ENCODE measurements at regions not wholly inside any gene's neighbourhood (a gene's known extent, or its start where the extent isn't known, plus 50 kb on each side); places are given as distances from the start of the nearest gene placed in this dataset.
"Not testable (repeated sequence)": the region's sequence is repeated elsewhere in the genome, so short reads cannot be mapped to it uniquely, and the experiment has no call there.

DNA sequence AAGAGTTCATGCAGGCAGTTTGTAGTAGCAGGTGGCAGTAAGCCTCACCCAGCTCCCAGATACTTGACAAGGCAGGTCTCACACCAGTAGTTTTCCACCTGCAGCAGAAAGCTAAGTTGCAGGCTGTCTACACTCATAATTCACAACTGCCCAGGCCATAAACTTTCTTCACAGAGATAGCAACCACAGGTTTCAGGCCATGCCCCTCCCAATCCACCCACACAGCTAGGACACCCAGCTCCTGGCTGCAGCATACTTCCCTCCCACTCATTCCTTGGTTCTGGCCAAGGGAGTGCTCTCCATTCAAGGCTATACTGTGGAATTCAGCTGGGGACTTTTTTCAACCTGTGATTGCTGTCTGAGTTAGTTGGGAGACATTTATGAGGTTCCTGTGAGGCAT is 226.2 kb upstream of the VSTM2A start:
- H3K27ac Mint-ChIP-seq; H3K4me3 Mint-ChIP-seq; CTCF ChIA-PET; H3K4me1 Mint-ChIP-seq; H3K36me3 Mint-ChIP-seq (ENCODE audit: low read depth); POLR2A ChIA-PET; DNase-seq; H3K9me3 Mint-ChIP-seq; H3K27me3 Mint-ChIP-seq: not testable (repeated sequence)

GRCh38 chr7:54326592-54327167 is 215.5 kb upstream of the VSTM2A start:
- Mint-ChIP-seq H3K27me3 (no peaks in the 10 kb centered on the region), H3K9me3 (peaks cover 6% of the 10 kb centered on the region), H3K27ac (no peak overlapping the region), H3K4me1 (no peaks in the 10 kb centered on the region), H3K4me3 (no peak overlapping the region), H3K36me3 (ENCODE audit: low read depth) (no peaks in the 10 kb centered on the region)
- no peak for DNase-seq
- CTCF ChIA-PET: no interaction called here
- POLR2A ChIA-PET: no interaction called here

DNA sequence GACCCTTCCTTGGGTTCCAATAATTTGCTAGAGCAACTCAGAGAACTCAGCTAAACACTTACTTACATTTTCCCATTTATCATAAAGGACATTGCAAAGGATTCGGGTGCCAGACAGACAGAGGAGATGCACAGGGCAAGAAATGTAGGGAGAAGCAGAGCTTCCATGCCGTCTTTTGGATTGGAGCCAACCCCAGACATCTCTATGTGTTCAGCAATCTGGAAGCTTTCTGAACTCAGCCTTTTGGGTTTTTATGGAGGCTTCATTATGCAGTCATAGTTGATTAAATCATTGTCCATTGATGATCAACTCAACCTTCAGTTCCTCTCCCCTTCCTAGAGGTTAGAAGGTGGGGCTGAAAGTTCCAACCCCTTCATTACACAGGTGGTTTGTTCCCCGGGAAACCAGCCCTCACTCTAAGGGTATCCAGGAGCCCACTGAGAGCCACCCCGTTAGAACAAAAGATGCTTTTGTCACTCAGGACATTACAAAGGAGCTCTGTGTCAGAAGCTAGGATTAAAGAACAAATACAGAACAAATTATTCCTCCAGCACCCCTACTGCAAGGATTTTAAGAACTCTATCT is 211.9 kb upstream of the VSTM2A start:
- Mint-ChIP-seq H3K27ac (no peak overlapping the region), H3K36me3 (ENCODE audit: low read depth) (no peaks in the 10 kb centered on the region), H3K9me3 (peaks cover 5% of the 10 kb centered on the region), H3K27me3 (no peaks in the 10 kb centered on the region), H3K4me3 (no peak overlapping the region), H3K4me1 (no peaks in the 10 kb centered on the region)
- ChIA-PET POLR2A (no interaction called here), CTCF (no interaction called here)
- DNase-seq: no peak

DNA sequence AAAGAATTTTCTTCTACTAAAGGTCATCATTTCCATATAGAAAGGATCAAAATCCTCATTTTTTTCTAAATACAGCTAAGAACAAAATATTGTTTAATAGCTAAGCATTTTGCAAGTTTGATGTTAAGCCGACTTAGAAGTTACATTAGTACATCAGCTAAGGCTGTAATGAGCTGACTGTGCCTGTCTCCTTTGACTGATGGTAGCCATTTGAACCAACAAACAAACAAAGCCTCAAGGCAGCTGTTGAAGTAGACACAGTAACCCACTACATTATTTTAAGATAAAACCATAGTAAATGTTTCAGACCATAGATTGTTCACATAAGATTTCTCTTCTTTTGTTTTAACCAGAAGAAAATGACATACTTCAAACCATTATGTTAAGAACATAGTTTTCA is 210.9 kb upstream of the VSTM2A start:
- Mint-ChIP-seq H3K27me3 (no peaks in the 10 kb centered on the region), H3K27ac (no peak overlapping the region), H3K36me3 (ENCODE audit: low read depth) (no peaks in the 10 kb centered on the region), H3K9me3 (peaks cover 5% of the 10 kb centered on the region), H3K4me1 (no peaks in the 10 kb centered on the region), H3K4me3 (no peak overlapping the region)
- ChIA-PET CTCF (no interaction called here), POLR2A (no interaction called here)
- no peak for DNase-seq

DNA sequence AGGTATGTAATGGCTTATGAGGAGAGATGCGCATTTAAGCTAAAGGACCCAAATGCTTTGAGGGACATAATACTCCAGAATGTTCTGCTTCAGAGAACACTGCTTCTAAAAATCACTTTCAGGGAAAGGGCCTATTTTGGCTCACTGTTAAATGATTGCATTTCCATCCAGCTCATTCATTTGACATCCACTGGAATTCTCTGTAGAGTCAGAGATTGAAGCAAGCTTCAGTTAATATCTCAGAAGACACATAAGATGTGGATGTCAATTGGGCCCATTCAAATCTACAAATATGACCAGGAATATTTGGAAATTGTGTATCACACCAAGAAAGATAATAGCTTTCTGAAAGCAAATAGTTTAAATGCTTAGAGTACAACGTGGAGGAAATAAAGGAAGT is 209.9 kb upstream of the VSTM2A start:
- ChIA-PET CTCF (no interaction called here), POLR2A (no interaction called here)
- Mint-ChIP-seq H3K9me3 (peaks cover 5% of the 10 kb centered on the region), H3K4me3 (no peak overlapping the region), H3K27ac (no peak overlapping the region), H3K27me3 (no peaks in the 10 kb centered on the region), H3K4me1 (no peaks in the 10 kb centered on the region), H3K36me3 (ENCODE audit: low read depth) (no peaks in the 10 kb centered on the region)
- no peak for DNase-seq

DNA sequence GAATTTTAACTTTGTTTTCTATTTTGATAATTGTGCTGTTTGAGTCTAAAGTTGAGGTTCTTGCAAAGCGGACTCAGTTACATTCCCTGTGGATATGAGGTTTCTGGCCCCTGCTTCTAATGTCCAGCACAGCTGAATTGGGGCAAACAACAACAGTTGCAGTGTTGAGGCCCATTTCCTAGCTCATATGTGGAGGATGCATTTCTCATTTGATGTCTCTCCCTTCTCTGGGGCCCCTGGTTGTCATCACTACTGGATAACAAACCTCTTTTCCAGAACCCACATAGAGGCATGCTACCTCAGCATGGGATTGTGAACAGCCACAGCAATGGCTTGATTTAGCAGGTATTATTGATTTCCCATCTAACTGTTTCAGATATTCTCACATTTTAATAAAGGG is 208.2 kb upstream of the VSTM2A start:
- Mint-ChIP-seq H3K4me3 (no peak overlapping the region), H3K27me3 (no peaks in the 10 kb centered on the region), H3K9me3 (peaks cover 5% of the 10 kb centered on the region), H3K36me3 (ENCODE audit: low read depth) (no peaks in the 10 kb centered on the region), H3K4me1 (no peaks in the 10 kb centered on the region), H3K27ac (no peak overlapping the region)
- ChIA-PET POLR2A (no interaction called here), CTCF (no interaction called here)
- no peak for DNase-seq

DNA sequence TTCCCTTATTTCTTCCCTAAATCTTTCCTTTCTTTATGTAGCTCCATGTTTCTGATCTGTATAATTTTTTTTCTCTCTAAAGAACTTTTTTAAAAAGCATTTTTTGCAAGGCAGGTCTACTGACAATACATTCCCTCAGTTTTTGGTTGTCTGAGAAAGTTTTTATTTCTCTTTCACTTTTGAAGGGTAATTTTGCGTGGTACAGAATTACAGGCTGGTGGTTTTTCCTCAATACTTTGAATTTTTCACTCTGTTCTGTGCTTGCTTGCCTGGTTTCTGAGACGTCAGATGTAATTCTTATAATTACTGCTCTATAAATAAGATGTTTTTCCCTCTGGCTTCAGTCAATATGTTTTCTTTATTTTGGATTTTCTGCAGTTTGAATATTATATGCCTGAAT is 205.4 kb upstream of the VSTM2A start:
- Mint-ChIP-seq H3K4me3 (no peak overlapping the region), H3K4me1 (no peaks in the 10 kb centered on the region), H3K36me3 (ENCODE audit: low read depth) (no peaks in the 10 kb centered on the region), H3K9me3 (peaks cover 9% of the 10 kb centered on the region), H3K27me3 (no peaks in the 10 kb centered on the region), H3K27ac (no peak overlapping the region)
- CTCF ChIA-PET: no interaction called here
- no peak for DNase-seq
- POLR2A ChIA-PET: no interaction called here

DNA sequence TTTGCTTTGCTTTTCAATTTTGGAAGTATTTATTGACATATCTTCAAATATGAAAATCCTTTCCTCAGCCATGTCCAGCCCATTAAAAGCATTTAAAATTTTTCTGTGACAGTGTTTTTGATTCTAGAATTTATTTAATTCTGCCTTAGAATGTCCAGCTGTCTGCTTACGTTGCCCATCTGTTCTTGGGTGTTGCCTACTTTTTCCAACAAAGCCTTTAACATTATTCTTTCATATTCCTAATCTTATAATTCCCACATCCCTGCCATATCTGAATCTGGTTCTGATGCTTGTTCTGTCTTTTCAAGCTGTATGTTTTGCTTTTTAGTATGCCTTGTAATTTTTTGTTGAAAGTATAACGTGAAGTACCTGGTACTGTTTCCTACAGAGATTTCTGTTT is 204.7 kb upstream of the VSTM2A start:
- H3K4me1 Mint-ChIP-seq: no peaks in the 10 kb centered on the region
- no peaks in the 10 kb centered on the region for H3K36me3 Mint-ChIP-seq (ENCODE audit: low read depth)
- H3K9me3 Mint-ChIP-seq: peaks cover 9% of the 10 kb centered on the region
- ChIA-PET POLR2A (no interaction called here), CTCF (no interaction called here)
- H3K4me3 Mint-ChIP-seq: no peak overlapping the region
- no peaks in the 10 kb centered on the region for H3K27me3 Mint-ChIP-seq
- DNase-seq: no peak
- H3K27ac Mint-ChIP-seq: no peak overlapping the region

DNA sequence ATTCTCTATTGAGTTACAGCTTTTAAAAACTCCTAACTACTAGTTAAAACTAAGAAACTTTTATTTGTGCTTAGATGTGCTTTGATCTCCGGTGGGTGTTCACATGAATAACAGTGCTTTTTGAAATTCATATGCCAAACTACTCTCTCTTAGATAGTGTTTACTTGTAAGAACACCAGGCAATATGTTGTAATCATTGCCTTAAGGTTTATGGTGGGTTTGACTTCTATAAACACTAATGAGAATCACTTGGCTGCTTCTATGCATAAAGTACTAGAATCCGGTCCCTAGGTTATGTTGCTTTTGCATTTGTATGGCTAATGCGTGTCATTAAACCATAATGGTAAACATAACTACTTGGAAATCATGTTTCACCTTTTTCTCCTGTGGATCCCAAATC is 203.9 kb upstream of the VSTM2A start:
- ChIA-PET CTCF (no interaction called here), POLR2A (no interaction called here)
- H3K36me3 Mint-ChIP-seq (ENCODE audit: low read depth): no peaks in the 10 kb centered on the region
- no peak overlapping the region for H3K27ac Mint-ChIP-seq
- no peak overlapping the region for H3K4me3 Mint-ChIP-seq
- no peak for DNase-seq
- H3K9me3 Mint-ChIP-seq: peaks cover 9% of the 10 kb centered on the region
- no peaks in the 10 kb centered on the region for H3K4me1 Mint-ChIP-seq
- no peaks in the 10 kb centered on the region for H3K27me3 Mint-ChIP-seq

GRCh38 chr7:54339073-54339472 is 203.1 kb upstream of the VSTM2A start:
- ChIA-PET POLR2A (no interaction called here), CTCF (no interaction called here)
- no peak for DNase-seq
- Mint-ChIP-seq H3K9me3 (peaks cover 13% of the 10 kb centered on the region), H3K36me3 (ENCODE audit: low read depth) (no peaks in the 10 kb centered on the region), H3K27me3 (no peaks in the 10 kb centered on the region), H3K4me3 (no peak overlapping the region), H3K4me1 (no peaks in the 10 kb centered on the region), H3K27ac (no peak overlapping the region)

GRCh38 chr7:54342458-54342857 is 199.7 kb upstream of the VSTM2A start:
- Mint-ChIP-seq H3K36me3 (ENCODE audit: low read depth) (no peaks in the 10 kb centered on the region), H3K4me3 (no peak overlapping the region), H3K9me3 (peaks cover 16% of the 10 kb centered on the region), H3K27ac (no peak overlapping the region), H3K4me1 (no peaks in the 10 kb centered on the region), H3K27me3 (no peaks in the 10 kb centered on the region)
- ChIA-PET CTCF (no interaction called here), POLR2A (no interaction called here)
- DNase-seq: no peak

DNA sequence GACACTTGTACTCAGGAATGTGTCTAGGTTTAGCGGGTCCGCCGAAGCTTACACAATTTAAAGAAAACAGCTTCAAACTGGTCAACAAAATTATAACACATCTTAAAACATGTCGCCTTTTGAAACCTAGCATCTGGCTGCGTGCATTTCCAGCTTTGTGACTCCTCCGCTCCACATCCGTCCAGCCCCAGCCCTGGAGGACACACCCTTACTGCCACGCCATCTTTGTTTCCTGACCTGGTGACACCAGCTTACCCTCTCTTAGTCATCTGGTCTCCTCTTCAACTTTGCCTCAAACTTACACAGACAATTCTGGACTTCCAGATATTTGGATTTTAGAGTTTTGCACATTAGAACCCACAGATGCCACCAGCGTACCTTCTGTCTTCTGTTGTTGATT is 198.7 kb upstream of the VSTM2A start:
- POLR2A ChIA-PET: no interaction called here
- CTCF ChIA-PET: no interaction called here

DNA sequence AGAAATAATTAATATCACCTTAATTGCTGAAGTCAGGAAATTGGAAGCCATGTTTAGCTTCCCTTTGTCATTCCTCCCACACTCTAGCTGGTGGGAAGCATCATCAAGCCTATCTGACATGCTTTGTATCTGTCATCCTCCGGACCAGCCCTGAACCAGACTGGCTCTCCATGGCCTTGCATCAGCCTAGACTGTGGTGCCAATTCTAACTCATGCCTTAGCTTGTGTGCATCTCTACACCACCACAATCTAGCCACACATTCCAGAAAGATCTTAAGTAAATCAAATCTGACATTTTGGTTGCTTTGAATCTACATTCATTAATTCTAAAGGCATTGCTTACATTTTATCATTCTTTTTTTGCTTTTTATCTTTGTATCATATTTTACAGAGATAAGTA is 196.4 kb upstream of the VSTM2A start:
- Mint-ChIP-seq H3K4me3 (no peak overlapping the region), H3K4me1 (no peaks in the 10 kb centered on the region), H3K9me3 (peaks cover 33% of the 10 kb centered on the region), H3K36me3 (ENCODE audit: low read depth) (no peaks in the 10 kb centered on the region), H3K27ac (no peak overlapping the region), H3K27me3 (no peaks in the 10 kb centered on the region)
- POLR2A ChIA-PET: no interaction called here
- DNase-seq: no peak
- CTCF ChIA-PET: no interaction called here

More for the DNA sequence above, 198.7 kb upstream of the VSTM2A start:
- no peak overlapping the region for H3K4me3 Mint-ChIP-seq
- peaks cover 25% of the 10 kb centered on the region for H3K9me3 Mint-ChIP-seq
- no peak overlapping the region for H3K27ac Mint-ChIP-seq
- H3K4me1 Mint-ChIP-seq: no peaks in the 10 kb centered on the region
- no peak for DNase-seq
- H3K36me3 Mint-ChIP-seq (ENCODE audit: low read depth): no peaks in the 10 kb centered on the region
- H3K27me3 Mint-ChIP-seq: no peaks in the 10 kb centered on the region

GRCh38 chr7:54349229-54349628 is 192.9 kb upstream of the VSTM2A start:
- Mint-ChIP-seq H3K27me3 (no peaks in the 10 kb centered on the region), H3K27ac (no peak overlapping the region), H3K36me3 (ENCODE audit: low read depth) (no peaks in the 10 kb centered on the region), H3K4me3 (no peak overlapping the region), H3K9me3 (peaks cover 28% of the 10 kb centered on the region), H3K4me1 (no peaks in the 10 kb centered on the region)
- ChIA-PET POLR2A (no interaction called here), CTCF (no interaction called here)
- DNase-seq: no peak

- ChIA-PET CTCF (no interaction called here), POLR2A (no interaction called here)
- no peak for DNase-seq
- Mint-ChIP-seq H3K36me3 (ENCODE audit: low read depth) (no peaks in the 10 kb centered on the region), H3K27ac (no peak overlapping the region), H3K27me3 (no peaks in the 10 kb centered on the region), H3K4me1 (no peaks in the 10 kb centered on the region), H3K9me3 (peaks cover 12% of the 10 kb centered on the region), H3K4me3 (no peak overlapping the region)
Observed at GRCh38 chr7:54354436-54354835, 187.7 kb upstream of the VSTM2A start.
